Osteoblast (primary cell): ENCODE measurements at regions not wholly inside any gene's neighbourhood (a gene's known extent, or its start where the extent isn't known, plus 50 kb on each side); places are given as distances from the start of the nearest gene placed in this dataset.
A peak's percentile ranks its signal among the peaks of the same experiment; 100 is the strongest.

Experiments used
- DNase-seq: peaks from one replicate; pipeline ENCODE4 v3.0.0; 2011; ENCODE audit warnings: low spot score, mixed read lengths; ENCODE audit not compliant: insufficient read length; ENCODE audit errors: missing footprints
- H2AFZ ChIP-seq: 2 replicates; pipeline ENCODE4 v1.6.0; 2011; ENCODE audit warnings: mild to moderate bottlenecking, low read length
- H3K27ac ChIP-seq: 2 replicates; pipeline ENCODE4 v1.5.1; 2011; ENCODE audit warnings: mild to moderate bottlenecking, low read depth, low read length, moderate library complexity
- H3K27me3 ChIP-seq: 2 replicates; pipeline ENCODE4 v1.6.0; 2012; ENCODE audit warnings: mild to moderate bottlenecking, control low read depth, inconsistent platforms, low read length, moderate library complexity; ENCODE audit not compliant: insufficient read depth
- H3K36me3 ChIP-seq: 2 replicates; pipeline ENCODE4 v1.5.1; 2011; ENCODE audit warnings: mild to moderate bottlenecking, low read length, control low read depth, moderate library complexity; ENCODE audit not compliant: insufficient read depth
- H3K4me1 ChIP-seq: 2 replicates; pipeline ENCODE4 v1.5.1; 2011; ENCODE audit warnings: mild to moderate bottlenecking, low read length, control low read depth, moderate library complexity; ENCODE audit not compliant: insufficient read depth
- H3K4me2 ChIP-seq: 2 replicates; pipeline ENCODE4 v1.6.0; 2011; ENCODE audit warnings: mild to moderate bottlenecking, low read length; ENCODE audit not compliant: insufficient read depth
- H3K4me3 ChIP-seq: fragments of 200-600 bp; sonication (generic); 3 replicates; pipeline ENCODE4 v1.5.1; 2012; ENCODE audit warnings: mild to moderate bottlenecking, low read length, inconsistent platforms; ENCODE audit not compliant: insufficient read depth
- H3K79me2 ChIP-seq: 2 replicates; pipeline ENCODE4 v1.6.0; 2012; ENCODE audit warnings: mild to moderate bottlenecking, low read length, control low read depth, inconsistent platforms; ENCODE audit not compliant: insufficient read depth
- H3K9me3 ChIP-seq: 2 replicates; pipeline ENCODE4 v1.5.1; 2011; ENCODE audit warnings: low read depth, low read length, control low read depth
- H4K20me1 ChIP-seq: 2 replicates; pipeline ENCODE4 v1.6.0; 2012; ENCODE audit warnings: mild to moderate bottlenecking, low read length, control low read depth; ENCODE audit not compliant: insufficient read depth
- CTCF ChIP-seq: IDR thresholded peaks from 2 replicates; pipeline ENCODE4 v1.5.1; 2011; ENCODE audit warnings: mild to moderate bottlenecking, low read depth, low read length, moderate library complexity; ENCODE audit errors: extremely low read depth

GRCh38 chr1:66434096-66434495 is 99.9 kb upstream of the SGIP1 start:
- Histone ChIP-seq H3K4me3 (no peak overlapping the region), H3K27ac (no peak overlapping the region), H3K4me1 (peaks cover 22% of the 10 kb centered on the region), H3K79me2 (no peaks in the 10 kb centered on the region), H3K4me2 (no peak overlapping the region), H2AFZ (no peak overlapping the region), H3K27me3 (no peaks in the 10 kb centered on the region), H3K36me3 (no peaks in the 10 kb centered on the region), H3K9me3 (no peaks in the 10 kb centered on the region), H4K20me1 (no peaks in the 10 kb centered on the region)
- no peak for TF ChIP-seq CTCF
- DNase-seq = peak; percentile 72

DNA sequence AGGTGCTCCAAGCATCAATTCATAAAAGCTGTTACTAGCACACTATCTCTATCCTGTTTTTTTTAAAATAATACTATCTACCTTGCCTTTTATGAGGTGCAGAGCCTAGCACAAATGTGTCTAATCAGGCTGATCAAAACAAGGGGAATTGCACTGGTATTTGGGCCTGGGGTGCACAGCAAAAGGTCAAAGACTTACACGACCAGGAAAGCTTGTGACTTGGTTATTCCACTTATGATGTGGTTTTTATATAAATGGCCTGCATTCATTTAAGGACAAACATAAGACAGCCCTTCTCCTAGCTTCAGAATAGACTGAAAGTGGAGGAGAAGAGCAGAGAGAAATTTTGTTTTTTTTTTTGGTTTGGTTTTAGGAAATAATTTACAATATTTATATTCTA is 98.4 kb upstream of the SGIP1 start:
- H3K27me3 ChIP-seq = no peaks in the 10 kb centered on the region

DNA sequence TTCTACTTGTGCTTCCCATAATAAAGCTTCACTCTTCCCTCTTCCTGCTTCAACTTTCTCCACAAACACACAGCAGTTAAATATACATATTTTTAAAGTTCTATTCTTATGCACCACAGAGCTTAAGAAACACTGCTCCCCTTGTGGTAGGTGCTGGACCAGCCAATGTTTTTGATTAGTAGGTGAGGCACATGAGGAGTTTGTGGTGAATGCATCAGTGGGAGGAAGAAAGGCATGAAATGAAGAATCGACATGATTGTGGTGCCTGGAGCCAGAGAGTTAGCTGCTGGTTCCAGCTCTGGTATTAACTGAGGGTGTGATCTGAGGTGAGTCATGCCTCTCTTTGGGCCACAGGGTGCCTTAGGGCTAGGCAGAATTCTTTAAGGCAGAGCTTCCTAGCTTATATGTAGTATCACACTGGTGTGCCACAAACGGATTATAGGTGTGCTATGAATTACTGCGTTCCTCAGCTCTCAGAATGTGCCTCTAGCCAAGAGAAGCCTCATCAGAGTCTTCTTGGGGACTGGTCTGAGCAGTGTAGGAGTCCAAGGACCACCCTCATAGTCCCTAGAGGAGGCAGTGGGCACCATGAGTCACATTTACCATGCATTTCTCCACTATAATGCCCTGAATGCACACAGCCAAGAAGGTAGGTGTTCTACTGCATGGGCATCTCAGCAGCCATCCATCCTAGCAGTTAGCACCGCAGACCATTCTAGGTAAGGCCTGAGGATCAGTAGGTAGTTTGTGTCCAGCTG is 97.4 kb upstream of the SGIP1 start:
- H3K36me3 ChIP-seq = no peaks in the 10 kb centered on the region
- no peaks in the 10 kb centered on the region for H3K27me3 ChIP-seq
- no peak overlapping the region for H3K4me3 ChIP-seq
- peak overlapping the region; percentile 17 for H2AFZ ChIP-seq
- H3K9me3 ChIP-seq = no peaks in the 10 kb centered on the region
- peak; percentile 38 for DNase-seq
- peaks cover 22% of the 10 kb centered on the region for H3K4me1 ChIP-seq
- H4K20me1 ChIP-seq = no peaks in the 10 kb centered on the region
- no peaks in the 10 kb centered on the region for H3K79me2 ChIP-seq
- no peak overlapping the region for H3K4me2 ChIP-seq
- no peak overlapping the region for H3K27ac ChIP-seq
- TF ChIP-seq CTCF = peak; percentile 60

More for the DNA sequence above, 98.4 kb upstream of the SGIP1 start:
- H3K36me3 ChIP-seq = no peaks in the 10 kb centered on the region
- DNase-seq = no peak
- H3K9me3 ChIP-seq = no peaks in the 10 kb centered on the region
- no peak for TF ChIP-seq CTCF
- H3K79me2 ChIP-seq = no peaks in the 10 kb centered on the region
- H3K4me2 ChIP-seq = no peak overlapping the region
- no peak overlapping the region for H2AFZ ChIP-seq
- no peak overlapping the region for H3K4me3 ChIP-seq
- peaks cover 22% of the 10 kb centered on the region for H3K4me1 ChIP-seq
- H4K20me1 ChIP-seq = no peaks in the 10 kb centered on the region
- H3K27ac ChIP-seq = no peak overlapping the region

DNA sequence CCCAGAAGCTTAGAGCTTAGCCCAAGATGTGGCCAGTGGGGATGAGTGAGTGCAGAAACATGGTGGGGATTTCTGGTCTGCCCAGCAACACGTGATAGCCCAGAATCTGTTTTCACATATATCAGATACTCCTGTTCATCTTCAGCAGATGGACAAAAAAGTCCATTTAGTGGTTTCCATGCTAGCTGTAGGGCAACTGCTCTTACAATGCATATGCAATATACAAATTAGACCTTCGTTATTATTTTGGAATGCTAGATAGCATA is 96.9 kb upstream of the SGIP1 start:
- no peak for DNase-seq
- H3K9me3 ChIP-seq = no peaks in the 10 kb centered on the region
- H2AFZ ChIP-seq = no peak overlapping the region
- H3K4me2 ChIP-seq = no peak overlapping the region
- no peak for TF ChIP-seq CTCF
- peaks cover 22% of the 10 kb centered on the region for H3K4me1 ChIP-seq
- H3K36me3 ChIP-seq = no peaks in the 10 kb centered on the region
- H3K27me3 ChIP-seq = no peaks in the 10 kb centered on the region
- H3K27ac ChIP-seq = no peak overlapping the region
- no peaks in the 10 kb centered on the region for H3K79me2 ChIP-seq
- no peaks in the 10 kb centered on the region for H4K20me1 ChIP-seq
- no peak overlapping the region for H3K4me3 ChIP-seq
